ENCODE measurements at regions not wholly inside any gene's neighbourhood (a gene's known extent, or its start where the extent isn't known, plus 50 kb on each side); places are given as distances from the start of the nearest gene placed in this dataset.
A peak's percentile ranks its signal among the peaks of the same experiment; 100 is the strongest.

- no peak for DNase-seq (ENCODE audit: low spot score)
These were observed 1124.6 kb upstream of the MAP3K7 start for GRCh38 chr6:91711518-91711917.

- no peak for DNase-seq (ENCODE audit: low spot score)
These were observed 1123.5 kb upstream of the MAP3K7 start for GRCh38 chr6:91710342-91710741.

DNA sequence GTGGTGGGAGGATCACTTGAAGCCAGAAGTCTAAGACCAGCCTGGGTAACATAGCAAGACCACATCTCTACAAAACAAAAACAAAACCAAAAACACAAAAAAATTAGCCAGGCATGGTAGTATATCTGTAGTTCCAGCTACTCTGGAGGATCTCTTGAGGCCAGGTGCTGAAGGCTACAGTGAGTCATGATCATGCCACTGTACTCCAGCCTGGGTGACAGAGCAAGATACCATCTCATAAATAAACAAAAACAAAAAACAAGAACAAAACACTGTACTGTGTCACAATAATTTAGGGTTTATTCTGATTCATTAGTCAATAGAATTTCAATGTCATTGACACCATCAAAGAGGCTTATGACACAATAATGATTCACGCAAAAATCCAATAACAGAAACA lies 1121.7 kb upstream of the MAP3K7 start:
- DNase-seq (ENCODE audit: low spot score): no peak

GRCh38 chr6:91705646-91706045 lies 1118.8 kb upstream of the MAP3K7 start:
- no peak for DNase-seq (ENCODE audit: low spot score)

GRCh38 chr6:91704531-91704930 lies 1117.7 kb upstream of the MAP3K7 start:
- no peak for DNase-seq (ENCODE audit: low spot score)

- no peak for DNase-seq (ENCODE audit: low spot score)
These were observed 1110.3 kb upstream of the MAP3K7 start for GRCh38 chr6:91697010-91697695.

- no peak for DNase-seq (ENCODE audit: low spot score)
These were observed 1108.3 kb upstream of the MAP3K7 start for GRCh38 chr6:91695221-91695620.

DNA sequence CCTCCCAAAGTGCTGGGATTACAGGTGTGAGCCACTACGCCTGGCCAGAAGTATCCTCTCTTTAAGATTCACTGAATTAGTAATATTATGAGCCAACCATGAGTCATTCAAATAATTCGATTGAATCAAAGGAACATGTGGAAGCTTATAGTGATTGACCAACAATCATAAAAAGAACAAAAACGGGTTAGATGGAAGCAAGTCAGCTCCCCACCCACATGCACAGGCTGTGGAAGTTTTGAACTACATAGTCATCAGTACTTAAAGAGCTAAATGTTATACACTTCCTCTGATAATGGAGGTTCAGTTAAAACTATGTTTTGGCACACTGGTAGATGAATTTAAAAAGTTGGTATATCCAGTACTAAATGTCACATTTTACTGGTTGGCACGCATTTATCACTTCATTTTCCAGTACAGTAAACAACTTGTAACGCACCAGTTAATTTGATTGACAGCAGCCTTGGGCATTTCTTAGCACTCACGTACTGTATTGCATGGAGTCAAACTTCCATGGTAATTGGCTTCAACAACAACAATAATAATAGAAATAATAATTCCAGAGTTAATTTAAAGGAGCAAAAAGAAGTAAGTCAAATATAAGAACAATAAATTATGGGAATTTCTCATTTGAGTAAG lies 1107.3 kb upstream of the MAP3K7 start:
- no peak for DNase-seq (ENCODE audit: low spot score)

GRCh38 chr6:91691449-91691848 lies 1104.6 kb upstream of the MAP3K7 start:
- no peak for DNase-seq (ENCODE audit: low spot score)

- no peak for DNase-seq (ENCODE audit: low spot score)
These were observed 1096.4 kb upstream of the MAP3K7 start for GRCh38 chr6:91683240-91683639.

GRCh38 chr6:91681296-91681695 lies 1094.4 kb upstream of the MAP3K7 start:
- no peak for DNase-seq (ENCODE audit: low spot score)

DNA sequence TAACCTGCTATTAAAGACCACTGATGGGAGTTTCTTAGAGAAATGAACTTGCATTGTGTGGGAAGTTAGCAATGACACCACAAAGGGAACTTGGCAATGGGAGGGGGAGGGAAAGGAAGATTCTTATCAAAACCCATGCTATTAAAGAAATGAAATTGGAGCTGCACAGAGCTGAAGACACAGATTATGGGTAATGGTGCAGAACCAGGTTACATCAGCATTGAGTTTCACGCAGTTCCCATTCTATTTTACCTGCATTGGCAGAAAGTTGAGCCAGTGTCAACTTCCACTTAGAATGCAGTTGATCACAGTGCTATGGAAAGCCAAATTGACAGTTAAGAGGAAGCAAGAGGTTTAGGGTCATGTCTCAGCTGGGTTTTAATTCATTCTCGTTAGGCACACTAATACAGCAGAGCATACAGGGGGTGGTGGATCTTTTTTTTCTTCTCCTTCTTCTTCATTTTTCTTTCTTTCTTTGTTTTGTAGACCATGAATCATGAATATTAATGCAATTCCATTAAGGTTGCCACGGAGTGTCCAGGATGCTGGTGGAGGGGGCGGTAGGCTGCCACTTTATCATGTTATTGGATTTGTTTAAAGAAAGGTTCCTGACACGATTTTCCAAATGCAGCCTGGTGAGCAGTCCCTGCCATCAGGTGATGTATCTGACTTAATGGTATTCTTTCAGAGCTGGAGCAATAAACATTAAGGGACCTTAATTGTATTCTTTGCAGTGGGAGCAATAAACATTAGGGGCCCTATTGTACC lies 1092.0 kb upstream of the MAP3K7 start:
- DNase-seq (ENCODE audit: low spot score): no peak

DNA sequence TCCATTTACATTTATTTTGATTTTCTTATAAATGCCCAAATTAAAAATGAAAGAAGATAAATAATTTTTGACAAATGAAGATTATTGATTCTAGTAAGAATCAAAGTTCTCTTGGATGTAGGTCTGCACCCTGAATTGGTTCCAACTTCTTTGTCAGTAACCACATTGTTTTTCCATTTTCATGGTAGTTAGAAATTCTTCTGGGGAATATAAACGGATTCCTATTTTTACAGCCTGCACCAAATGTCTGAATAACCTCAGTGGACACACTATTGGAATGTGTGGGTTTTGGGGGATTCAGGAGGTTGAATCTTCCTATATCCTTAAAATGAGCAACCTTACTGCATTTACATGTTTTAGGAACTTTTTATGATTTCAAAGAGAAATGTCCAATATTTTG lies 1085.3 kb upstream of the MAP3K7 start:
- no peak for DNase-seq (ENCODE audit: low spot score)

DNA sequence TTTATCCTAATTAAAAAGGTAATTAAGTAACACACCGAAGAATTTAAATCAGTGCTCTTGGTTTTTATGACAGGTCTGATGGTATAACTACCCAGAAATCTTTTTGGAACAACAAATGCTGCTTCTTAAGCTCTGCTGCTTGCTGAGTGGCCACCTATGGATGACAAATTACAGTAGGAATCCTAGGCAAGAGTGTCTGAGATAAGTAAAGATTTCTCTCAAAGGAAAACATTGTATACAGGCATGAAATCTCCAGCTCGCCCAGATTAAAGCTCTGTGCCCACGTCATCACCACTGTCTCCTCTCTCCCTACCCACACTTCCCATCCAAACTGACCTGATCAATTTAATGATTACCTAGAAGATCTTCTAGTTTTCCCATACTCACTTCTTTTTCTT lies 1083.0 kb upstream of the MAP3K7 start:
- no peak for DNase-seq (ENCODE audit: low spot score)

GRCh38 chr6:91669154-91669870 lies 1082.4 kb upstream of the MAP3K7 start:
- DNase-seq (ENCODE audit: low spot score): peak; percentile 18

DNA sequence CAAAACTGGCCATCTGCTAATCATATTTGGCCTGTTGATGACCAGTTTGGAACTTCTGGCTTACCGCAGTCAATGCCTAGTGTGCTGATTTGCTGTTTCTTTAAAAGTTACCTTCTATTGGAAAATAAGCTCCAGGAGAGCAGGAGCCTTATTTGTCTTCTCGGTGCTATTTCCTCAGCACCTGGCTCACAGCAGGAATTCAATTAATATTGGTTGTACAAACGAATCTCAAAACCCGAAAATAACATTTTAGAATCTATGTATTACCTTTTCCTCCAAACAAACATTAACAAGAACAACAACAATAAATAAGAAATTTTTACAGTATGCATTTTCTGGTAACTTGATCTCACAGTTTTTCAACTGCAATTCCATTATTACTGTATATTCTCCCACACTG lies 1080.7 kb upstream of the MAP3K7 start:
- no peak for DNase-seq (ENCODE audit: low spot score)

GRCh38 chr6:91664327-91664959 lies 1077.6 kb upstream of the MAP3K7 start:
- DNase-seq (ENCODE audit: low spot score): no peak

DNA sequence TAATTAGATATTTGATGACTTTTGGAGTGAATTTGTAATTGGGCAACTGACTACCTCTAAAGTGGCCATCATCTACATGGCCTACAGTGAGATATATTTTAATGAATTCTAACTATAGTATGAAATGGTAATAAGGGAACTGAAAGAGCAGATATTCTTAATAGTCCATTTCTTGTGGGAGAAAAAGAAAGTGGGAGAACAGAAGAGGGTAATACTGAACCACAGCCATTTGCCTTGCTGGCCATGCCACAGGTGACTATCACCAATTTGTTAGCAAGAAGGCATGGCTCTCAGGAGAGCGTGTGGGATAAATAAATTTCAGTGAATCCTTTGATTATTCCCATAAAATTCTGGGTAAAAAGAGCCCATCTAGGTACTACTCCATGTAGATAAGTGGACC lies 1074.0 kb upstream of the MAP3K7 start:
- DNase-seq (ENCODE audit: low spot score): no peak

GRCh38 chr6:91659891-91660290 lies 1073.0 kb upstream of the MAP3K7 start:
- no peak for DNase-seq (ENCODE audit: low spot score)

DNA sequence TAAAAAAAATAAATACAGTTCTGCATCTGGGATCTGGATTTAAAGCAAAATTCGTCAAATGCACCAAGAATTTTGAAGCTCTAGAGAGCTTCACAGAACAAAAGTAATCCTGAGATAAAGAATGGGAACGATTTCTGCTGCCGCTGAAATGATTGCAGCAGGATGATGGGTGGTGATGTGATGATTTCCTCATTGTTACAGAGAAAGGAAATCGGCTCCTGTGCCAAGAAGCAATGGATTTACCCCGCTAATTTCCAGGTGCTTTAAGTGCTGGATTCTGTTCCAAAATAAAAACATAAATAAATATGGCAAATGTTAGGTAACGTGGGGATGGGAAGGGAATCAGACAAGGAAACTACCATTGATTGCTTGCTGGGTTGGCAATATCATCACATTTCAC lies 1067.9 kb upstream of the MAP3K7 start:
- no peak for DNase-seq (ENCODE audit: low spot score)

- no peak for DNase-seq (ENCODE audit: low spot score)
These were observed 1067.5 kb upstream of the MAP3K7 start for GRCh38 chr6:91654357-91654756.

DNA sequence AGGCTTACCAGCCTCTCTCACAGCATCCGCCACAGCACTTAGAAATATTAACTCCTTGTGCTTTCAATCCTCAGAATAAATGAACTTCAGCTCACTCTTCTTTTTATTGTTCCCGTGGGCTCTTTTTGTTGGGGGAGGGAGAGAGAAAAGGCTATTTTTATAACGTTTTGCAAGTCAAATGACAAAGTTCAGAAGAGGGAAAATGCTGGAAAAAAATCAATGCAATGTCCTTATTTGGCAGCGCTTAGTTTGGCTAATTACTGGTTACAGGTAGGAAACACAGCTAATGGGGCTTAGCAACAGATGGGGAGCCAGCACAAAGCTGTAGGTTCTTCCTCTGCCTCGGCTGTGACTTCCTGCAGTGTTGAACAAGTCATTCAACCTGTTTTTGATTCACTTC lies 1067.0 kb upstream of the MAP3K7 start:
- no peak for DNase-seq (ENCODE audit: low spot score)
